SKM-1 treated with dmso at 0.1 percent for 144 hours (cell line): ENCODE measurements at regions not wholly inside any gene's neighbourhood (a gene's known extent, or its start where the extent isn't known, plus 50 kb on each side); places are given as distances from the start of the nearest gene placed in this dataset.

Experiments
- DNase-seq: peaks from one replicate; lab custom pipeline; 2025; ENCODE audit not compliant: unreplicated experiment; lab: John Stamatoyannopoulos, UW

GRCh38 chr5:61683148-61683547 lies 351.1 kb downstream of the ZSWIM6 start:
- DNase-seq: no peak

DNA sequence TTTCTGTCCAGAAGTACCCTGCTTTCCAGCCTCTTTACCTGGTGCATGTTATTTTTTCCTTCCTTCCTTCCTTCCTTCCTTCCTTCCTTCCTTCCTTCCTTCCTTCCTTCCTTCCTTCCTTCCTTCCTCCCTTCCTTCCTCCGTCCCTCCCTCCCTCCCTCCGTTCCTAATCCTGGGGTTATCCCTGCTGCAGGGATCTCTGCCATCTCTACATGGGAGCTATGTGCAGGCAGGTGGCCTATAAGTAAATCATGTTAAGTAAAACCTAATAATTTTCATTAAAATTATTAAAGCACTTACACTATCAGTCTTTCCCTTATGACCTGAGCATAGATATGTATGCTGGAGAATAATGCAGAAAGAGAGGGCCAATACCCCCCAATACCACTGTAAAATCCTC lies 351.9 kb downstream of the ZSWIM6 start:
- DNase-seq: no peak

DNA sequence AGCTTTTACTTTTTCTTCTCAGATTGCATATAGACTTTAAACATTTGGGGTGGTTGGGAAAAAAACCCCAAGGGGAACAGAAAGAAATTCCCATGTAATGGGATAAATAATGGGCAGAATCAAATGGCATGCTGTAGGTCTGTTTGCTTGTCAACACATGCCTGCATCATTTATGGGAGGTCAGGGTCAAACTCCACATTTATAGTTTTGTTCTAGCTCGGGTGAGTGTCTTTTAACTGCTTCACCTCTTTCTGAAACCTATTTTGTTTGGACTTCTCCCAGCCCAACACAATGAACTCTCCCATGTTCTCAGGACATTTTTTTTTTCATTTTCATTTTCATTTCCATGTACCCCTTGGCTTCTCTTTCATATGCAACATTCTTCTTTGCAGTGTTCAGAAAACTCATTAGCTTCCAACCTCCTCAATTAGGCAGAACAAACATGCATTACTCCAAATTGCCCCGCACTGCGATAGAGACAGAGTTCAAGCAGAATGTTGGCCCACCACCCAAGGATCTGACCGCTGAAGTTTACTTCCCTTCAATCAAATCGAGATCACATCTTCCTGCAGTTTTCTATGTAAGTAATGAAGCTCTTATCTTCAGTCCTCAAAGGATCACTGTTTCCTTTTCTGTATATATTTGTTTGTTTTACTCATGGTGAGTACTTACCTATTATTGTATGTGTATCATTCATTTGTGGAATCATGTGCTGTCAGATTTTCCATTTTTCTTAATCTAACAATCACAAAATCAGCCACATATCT lies 354.6 kb downstream of the ZSWIM6 start:
- DNase-seq: no peak

GRCh38 chr5:61687371-61687770 lies 355.3 kb downstream of the ZSWIM6 start:
- no peak for DNase-seq

DNA sequence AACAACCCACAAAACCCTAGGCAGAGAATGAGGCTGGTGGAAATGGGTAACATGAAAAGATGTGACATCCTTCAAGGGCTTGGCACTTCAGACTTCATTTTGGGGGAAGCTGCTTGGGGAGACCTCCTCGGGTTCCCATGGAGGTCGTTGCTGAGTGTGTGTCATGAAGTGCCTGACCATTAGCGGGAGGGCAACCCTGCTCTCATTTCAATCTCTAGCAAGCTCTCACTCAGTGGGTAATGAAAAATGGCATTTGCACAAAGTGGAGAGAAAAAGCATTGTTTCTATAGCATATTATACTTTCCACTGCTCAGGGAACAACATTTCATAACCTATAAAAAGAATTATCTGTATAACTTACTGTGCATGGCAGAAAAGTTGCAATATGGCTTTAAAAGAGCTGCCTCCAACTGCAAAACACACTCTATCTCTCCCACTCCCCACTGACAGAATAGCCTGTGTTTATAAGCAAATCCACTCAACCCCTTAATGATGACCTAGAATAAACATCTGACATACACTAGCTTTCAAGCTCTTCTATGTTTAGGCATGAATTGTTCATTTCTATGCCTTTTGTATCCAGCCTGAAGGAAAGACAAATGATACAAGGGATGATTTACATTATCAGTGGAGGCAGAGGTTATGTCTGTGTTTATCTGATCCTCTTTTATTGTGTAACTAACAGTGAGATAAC lies 357.2 kb downstream of the ZSWIM6 start:
- no peak for DNase-seq

DNA sequence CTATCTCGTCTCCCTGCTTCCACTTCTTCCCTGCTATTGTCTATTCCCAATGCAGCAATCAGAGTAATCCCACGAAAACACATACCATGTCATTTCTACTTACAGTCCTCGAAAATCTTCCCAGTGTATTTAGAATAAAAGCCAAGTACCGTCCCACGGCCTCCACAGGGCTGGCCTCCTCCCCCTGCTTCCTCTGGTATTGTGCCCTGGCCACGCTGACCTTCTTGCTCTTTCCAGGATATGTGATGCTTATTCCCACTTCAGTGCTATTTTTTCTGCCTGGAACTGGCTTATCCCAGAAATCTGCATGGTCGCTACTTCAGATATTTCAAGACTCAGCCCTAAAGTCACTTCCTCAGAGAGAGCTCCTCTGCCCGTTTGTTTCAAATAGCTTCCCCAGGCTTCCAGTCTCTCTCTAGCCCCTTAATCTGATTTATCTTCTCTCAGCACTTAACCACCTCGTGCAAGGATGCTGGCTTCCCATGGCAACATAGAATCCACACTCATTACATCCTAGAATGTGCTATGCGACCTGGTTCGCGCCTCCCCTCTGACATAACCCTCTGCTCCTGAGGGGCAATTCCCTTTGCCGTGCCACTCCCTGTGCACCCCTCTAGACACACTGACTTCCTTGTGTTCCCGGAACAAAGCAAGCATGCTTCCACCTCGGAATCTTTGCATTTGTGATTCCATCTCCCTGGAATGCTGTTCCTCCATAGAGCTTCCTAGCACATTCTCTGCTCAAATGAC lies 365.9 kb downstream of the ZSWIM6 start:
- no peak for DNase-seq

GRCh38 chr5:61701877-61702602 lies 370.0 kb downstream of the ZSWIM6 start:
- no peak for DNase-seq

GRCh38 chr5:61702784-61703183 lies 370.7 kb downstream of the ZSWIM6 start:
- no peak for DNase-seq

DNA sequence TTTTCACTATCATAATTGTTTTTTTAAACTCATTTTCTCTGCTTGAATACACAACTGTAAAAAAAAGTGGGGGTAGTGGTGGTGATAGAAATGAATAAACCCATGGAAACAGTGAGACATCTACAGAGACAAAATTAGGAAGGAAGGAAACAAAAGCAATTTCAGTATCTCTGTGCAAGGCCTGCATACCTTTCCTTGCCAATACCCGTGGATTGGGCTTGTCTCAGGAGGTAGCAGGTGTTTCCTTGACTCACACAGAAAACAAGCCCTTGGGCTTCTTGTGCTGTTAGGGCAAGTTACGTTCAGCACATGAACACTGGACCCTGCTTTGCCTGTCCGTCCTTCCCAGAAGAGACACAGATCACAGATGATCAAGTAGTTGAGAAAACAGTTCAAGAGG lies 372.2 kb downstream of the ZSWIM6 start:
- no peak for DNase-seq

DNA sequence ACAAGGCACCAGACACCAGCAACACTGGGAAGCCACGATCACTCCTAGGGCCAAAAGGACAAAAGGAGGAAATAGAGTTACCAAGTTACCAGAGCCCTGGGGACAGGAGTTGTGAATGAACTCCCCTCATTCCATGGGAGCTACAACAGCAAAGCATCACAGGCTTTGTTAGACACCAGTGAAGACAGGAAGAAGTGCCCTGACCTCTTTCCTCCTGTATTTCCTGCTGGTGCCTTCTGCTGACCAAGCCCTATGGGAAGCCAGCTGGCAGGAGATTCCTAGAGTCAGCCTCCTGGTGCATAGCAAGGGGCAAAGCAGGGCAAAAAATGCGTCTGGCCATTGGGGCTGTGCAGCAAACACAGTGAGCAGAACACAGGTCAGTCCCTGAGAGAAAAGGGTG lies 374.7 kb downstream of the ZSWIM6 start:
- DNase-seq: no peak

GRCh38 chr5:61719124-61719523 lies 387.1 kb downstream of the ZSWIM6 start:
- no peak for DNase-seq

GRCh38 chr5:61720829-61721228 lies 388.8 kb downstream of the ZSWIM6 start:
- no peak for DNase-seq

GRCh38 chr5:61724102-61724501 lies 392.0 kb downstream of the ZSWIM6 start:
- DNase-seq: no peak

- DNase-seq: no peak
Observed at GRCh38 chr5:61728287-61728686, 396.2 kb downstream of the ZSWIM6 start.

DNA sequence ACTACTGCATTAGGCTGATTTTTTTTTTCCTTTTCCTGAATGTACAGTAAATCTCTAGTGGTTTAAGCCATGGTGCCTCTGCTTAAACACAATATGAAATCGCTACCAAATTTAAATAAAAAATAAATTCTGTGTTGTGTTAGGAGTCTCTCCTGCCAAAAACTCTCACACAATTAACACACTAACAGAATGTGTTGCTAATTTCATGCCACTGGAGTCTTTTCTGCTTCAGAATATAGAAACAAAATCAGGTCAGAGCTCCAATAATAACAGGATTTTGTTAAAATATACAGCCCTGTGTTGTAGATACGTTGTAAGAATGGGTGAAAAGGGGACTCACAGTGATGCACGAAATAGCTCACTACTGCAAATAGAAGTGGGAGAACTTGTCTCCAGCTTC lies 398.8 kb downstream of the ZSWIM6 start:
- DNase-seq: no peak

- no peak for DNase-seq
Observed at GRCh38 chr5:61731267-61731945, 399.3 kb downstream of the ZSWIM6 start.

GRCh38 chr5:61731946-61732314 lies 399.9 kb downstream of the ZSWIM6 start:
- no peak for DNase-seq

DNA sequence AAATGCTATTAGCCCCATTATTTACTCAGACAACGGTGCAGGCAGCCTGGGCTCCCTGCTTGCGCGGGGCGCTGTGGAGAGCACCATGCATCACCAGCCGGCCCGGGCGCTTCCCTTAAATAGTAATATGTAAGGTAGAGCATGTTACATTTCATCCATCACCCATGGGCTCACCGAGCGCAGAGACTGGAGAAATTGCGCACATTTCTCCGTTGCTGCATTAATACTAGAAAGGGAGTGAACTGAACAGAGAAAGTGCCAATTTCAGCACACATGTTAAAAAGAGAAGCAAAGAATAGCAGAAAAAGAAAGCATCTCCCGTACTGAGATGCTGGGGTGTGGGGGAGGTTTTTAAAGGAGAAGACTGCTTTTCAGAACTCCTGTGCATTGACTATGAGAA lies 400.3 kb downstream of the ZSWIM6 start:
- DNase-seq: no peak

DNA sequence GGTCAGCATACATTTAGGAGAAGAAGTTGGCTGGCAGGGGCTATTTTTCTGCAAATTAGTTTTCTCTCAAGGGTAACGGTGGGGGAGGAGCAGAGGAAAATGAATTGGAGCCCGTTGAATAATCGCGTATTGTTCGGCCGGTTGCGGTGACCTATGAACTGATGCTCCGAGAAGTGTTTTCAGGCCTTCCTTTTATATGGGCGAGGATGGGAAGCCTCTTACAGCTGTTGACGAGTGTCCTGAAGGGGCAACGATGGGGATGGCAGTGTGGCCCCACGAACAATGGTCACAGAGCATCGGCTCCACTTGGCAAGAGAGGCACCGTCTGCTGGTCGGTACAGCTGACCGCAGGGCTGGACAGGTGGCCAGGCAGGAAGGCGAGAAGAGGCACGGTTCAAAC lies 400.7 kb downstream of the ZSWIM6 start:
- DNase-seq: no peak

GRCh38 chr5:61734001-61734400 lies 401.9 kb downstream of the ZSWIM6 start:
- DNase-seq: no peak

- no peak for DNase-seq
Observed at GRCh38 chr5:61734966-61735365, 402.9 kb downstream of the ZSWIM6 start.
